Right lobe of liver (tissue), 4 donors: ENCODE measurements at regions not wholly inside any gene's neighbourhood (a gene's known extent, or its start where the extent isn't known, plus 50 kb on each side); places are given as distances from the start of the nearest gene placed in this dataset.

ENCODE experiments used
- CTCF ChIP-seq, 4 donors: fragments of 200-600 bp in 3 of 4; fragments of 450-650 bp in 1 of 4; IDR thresholded peaks; one replicate each; pipeline versions ENCODE4 v1.5.1 to v1.8.0; 2016 to 2022; ENCODE audit warnings: antibody characterized with exemption in 4 of 4, mild to moderate bottlenecking in 2 of 4
- POLR2A ChIP-seq: fragments of 450-650 bp; IDR thresholded peaks from one replicate; pipeline ENCODE4 v1.6.1; 2017; ENCODE audit warnings: antibody characterized with exemption, mild to moderate bottlenecking
- donor health status: DM: no; HTN: no; CAD: no.
- donor health status: DM: no; HTN: no; CAD: no.
- donor health status: DM: no; HTN: yes; CAD: no.

- no peak for TF ChIP-seq POLR2A
- no peak for TF ChIP-seq CTCF (IDR thresholded peaks at IDR 0.05)
These were observed 370.9 kb upstream of the EEF2KMT start for GRCh38 chr16:5468488-5468887.
